ENCODE measurements at regions not wholly inside any gene's neighbourhood (a gene's known extent, or its start where the extent isn't known, plus 50 kb on each side); places are given as distances from the start of the nearest gene placed in this dataset.

DNA sequence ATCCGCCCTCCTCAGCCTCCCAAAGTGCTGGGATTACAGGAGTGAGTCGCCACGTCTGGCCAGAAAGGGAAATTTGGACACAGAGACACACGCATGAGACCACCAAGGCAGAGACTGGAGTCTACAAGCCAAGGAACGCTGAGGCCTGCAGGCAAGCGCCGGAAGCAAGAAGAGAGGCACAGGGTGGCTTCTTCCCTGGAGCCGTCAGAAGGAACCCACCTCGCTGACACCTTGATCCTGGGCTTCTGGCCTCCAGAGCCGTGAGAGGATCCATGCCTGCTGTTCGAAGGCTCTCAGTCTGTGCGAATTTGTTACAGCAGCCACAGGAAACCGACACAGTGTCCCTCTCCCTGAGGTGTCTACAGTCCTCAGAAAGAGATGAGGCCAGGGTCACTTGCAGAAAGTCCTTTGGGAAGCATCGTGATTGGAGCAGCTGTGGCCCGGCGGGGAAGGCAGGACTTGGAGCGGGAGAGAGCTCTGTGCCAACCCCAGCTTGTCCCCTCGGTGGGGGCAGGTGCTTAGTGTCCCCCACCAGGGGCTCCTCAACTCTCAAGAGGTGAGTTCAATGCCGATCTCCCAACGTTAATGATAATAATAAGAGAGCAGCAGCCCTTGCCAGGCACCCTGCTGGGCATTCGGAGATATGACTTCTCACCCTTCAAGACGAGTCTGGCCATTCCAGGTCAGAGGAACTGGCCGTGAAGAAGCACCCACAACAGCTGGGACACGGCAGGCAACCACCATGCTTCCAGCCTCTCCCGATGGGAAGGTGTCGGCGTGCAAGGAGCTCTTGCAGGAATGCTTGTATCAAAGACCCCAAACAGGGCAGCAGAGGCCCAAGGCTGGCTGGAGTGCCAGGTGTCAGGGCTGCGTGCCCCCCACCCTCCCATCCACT lies 68.4 kb upstream of the TNRC6C start:
- Histone ChIP-seq H3K9me3 (replicated peaks) (no peaks in the 10 kb centered on the region), H3K4me1 (peaks cover 23% of the 10 kb centered on the region), H3K36me3 (no peaks in the 10 kb centered on the region), H3K27ac (replicated peaks) (no peak overlapping the region), H3K4me3 (no peak overlapping the region), H3K27me3 (ENCODE audit: low read depth) (peaks cover 3% of the 10 kb centered on the region)
- DNase-seq = no peak
- intact Hi-C loops (cut with micrococcal nuclease) = no loop called here
- no peak for TF ChIP-seq CTCF (IDR thresholded peaks at IDR 0.05; ENCODE audit: borderline replicate concordance)

- no peak for DNase-seq
- intact Hi-C loops (cut with micrococcal nuclease) = no loop called here
Observed at GRCh38 chr17:77890771-77891170, 67.7 kb upstream of the TNRC6C start.

GRCh38 chr17:77891602-77892001 lies 66.9 kb upstream of the TNRC6C start:
- TF ChIP-seq CTCF (IDR thresholded peaks at IDR 0.05; ENCODE audit: borderline replicate concordance) = no peak
- peaks cover 19% of the 10 kb centered on the region for H3K4me1 ChIP-seq
- H3K4me3 ChIP-seq = no peak overlapping the region
- intact Hi-C loops (cut with micrococcal nuclease) = no loop called here
- peaks cover 3% of the 10 kb centered on the region for H3K27me3 ChIP-seq (ENCODE audit: low read depth)
- H3K27ac ChIP-seq (replicated peaks) = no peak overlapping the region
- DNase-seq = no peak
- H3K36me3 ChIP-seq = no peaks in the 10 kb centered on the region
- H3K9me3 ChIP-seq (replicated peaks) = no peaks in the 10 kb centered on the region

More at GRCh38 chr17:77890771-77891170, 67.7 kb upstream of the TNRC6C start:
- peaks cover 23% of the 10 kb centered on the region for H3K4me1 ChIP-seq
- H3K36me3 ChIP-seq = no peaks in the 10 kb centered on the region
- H3K27me3 ChIP-seq (ENCODE audit: low read depth) = peaks cover 3% of the 10 kb centered on the region
- H3K9me3 ChIP-seq (replicated peaks) = no peaks in the 10 kb centered on the region
- no peak overlapping the region for H3K27ac ChIP-seq (replicated peaks)
- no peak for TF ChIP-seq CTCF (IDR thresholded peaks at IDR 0.05; ENCODE audit: borderline replicate concordance)
- no peak overlapping the region for H3K4me3 ChIP-seq

DNA sequence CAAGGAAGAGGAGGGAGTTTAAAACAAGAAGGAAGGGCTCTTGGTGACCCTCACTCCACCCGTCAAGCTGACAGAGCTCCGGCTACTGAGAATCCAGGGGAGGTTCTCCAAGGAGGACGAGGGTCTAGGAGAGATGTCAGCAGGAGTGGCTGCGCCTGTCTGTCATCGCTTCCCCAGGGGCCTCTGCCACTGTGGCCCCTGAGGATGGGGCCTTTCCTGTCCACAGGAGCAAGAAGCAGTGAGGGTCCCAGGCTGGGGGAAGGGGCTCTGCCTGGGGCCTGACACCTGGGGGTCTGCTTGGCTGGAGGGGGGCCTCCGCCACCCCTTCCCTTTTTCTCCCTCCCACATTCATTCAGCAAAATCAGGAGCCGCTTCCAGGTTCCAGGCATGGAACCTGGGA lies 66.5 kb upstream of the TNRC6C start:
- intact Hi-C loops (cut with micrococcal nuclease) = no loop called here

GRCh38 chr17:77892469-77893143 lies 65.9 kb upstream of the TNRC6C start:
- intact Hi-C loops (cut with micrococcal nuclease) = no loop called here
- Histone ChIP-seq H3K27ac (replicated peaks) (no peak overlapping the region), H3K9me3 (replicated peaks) (no peaks in the 10 kb centered on the region), H3K27me3 (ENCODE audit: low read depth) (peaks cover 3% of the 10 kb centered on the region), H3K4me3 (no peak overlapping the region), H3K4me1 (peaks cover 9% of the 10 kb centered on the region), H3K36me3 (no peaks in the 10 kb centered on the region)
- DNase-seq = no peak
- no peak for TF ChIP-seq CTCF (IDR thresholded peaks at IDR 0.05; ENCODE audit: borderline replicate concordance)

More for the DNA sequence above, 66.5 kb upstream of the TNRC6C start:
- peaks cover 15% of the 10 kb centered on the region for H3K4me1 ChIP-seq
- no peak for TF ChIP-seq CTCF (IDR thresholded peaks at IDR 0.05; ENCODE audit: borderline replicate concordance)
- H3K27me3 ChIP-seq (ENCODE audit: low read depth) = peaks cover 3% of the 10 kb centered on the region
- H3K27ac ChIP-seq (replicated peaks) = no peak overlapping the region
- no peak overlapping the region for H3K4me3 ChIP-seq
- no peaks in the 10 kb centered on the region for H3K36me3 ChIP-seq
- no peaks in the 10 kb centered on the region for H3K9me3 ChIP-seq (replicated peaks)
- no peak for DNase-seq

Data from left ventricle myocardium inferior (tissue), 1 donor.